ENCODE measurements at regions not wholly inside any gene's neighbourhood (a gene's known extent, or its start where the extent isn't known, plus 50 kb on each side); places are given as distances from the start of the nearest gene placed in this dataset.

DNA sequence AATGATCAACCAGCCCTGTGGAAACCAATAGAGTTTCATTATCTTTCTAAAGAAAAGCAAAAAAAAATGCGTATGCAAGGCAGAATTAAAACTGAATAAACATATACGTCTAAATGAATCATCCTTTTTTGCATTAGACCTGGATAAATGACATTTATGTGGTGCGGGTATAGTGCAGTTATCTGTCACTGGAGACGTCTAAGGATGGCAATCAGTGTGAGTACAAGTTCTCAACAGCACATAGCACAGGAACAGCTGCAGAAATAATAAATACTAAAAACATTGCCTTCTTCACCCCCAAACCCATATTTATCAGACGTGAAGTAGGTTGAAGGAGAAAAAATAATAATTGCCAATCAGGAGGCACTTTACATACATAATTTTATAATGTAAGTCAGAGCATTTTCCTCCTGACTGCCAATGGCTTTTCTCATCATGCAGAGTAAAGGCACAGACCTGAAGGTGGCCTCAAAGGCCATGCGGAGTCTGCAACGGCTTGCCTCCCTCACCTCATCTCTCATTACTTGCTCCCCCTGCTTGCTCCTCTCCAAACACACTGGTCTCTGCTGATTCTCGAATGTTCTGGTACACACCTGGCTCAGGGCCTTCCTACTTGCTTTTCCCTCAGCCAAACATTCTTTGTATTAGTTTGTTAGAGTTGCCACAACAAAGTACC lies 574.7 kb upstream of the PLXNA2 start:
- no peak for ATAC-seq
- H3K27ac ChIP-seq: no peak overlapping the region
- H3K4me1 ChIP-seq: no peaks in the 10 kb centered on the region
- H3K27me3 ChIP-seq: peaks cover 5% of the 10 kb centered on the region
- no peaks in the 10 kb centered on the region for H3K9me3 ChIP-seq
- 58 to 73% methylated on average over 4 to 8 of the region's 8 CpGs for WGBS, 2 donors (ENCODE audit: low coverage in 1 of 2)
- H3K36me3 ChIP-seq: no peaks in the 10 kb centered on the region
- TF ChIP-seq POLR2A (IDR thresholded peaks at IDR 0.05): no peak
- TF ChIP-seq, protein P1, sequence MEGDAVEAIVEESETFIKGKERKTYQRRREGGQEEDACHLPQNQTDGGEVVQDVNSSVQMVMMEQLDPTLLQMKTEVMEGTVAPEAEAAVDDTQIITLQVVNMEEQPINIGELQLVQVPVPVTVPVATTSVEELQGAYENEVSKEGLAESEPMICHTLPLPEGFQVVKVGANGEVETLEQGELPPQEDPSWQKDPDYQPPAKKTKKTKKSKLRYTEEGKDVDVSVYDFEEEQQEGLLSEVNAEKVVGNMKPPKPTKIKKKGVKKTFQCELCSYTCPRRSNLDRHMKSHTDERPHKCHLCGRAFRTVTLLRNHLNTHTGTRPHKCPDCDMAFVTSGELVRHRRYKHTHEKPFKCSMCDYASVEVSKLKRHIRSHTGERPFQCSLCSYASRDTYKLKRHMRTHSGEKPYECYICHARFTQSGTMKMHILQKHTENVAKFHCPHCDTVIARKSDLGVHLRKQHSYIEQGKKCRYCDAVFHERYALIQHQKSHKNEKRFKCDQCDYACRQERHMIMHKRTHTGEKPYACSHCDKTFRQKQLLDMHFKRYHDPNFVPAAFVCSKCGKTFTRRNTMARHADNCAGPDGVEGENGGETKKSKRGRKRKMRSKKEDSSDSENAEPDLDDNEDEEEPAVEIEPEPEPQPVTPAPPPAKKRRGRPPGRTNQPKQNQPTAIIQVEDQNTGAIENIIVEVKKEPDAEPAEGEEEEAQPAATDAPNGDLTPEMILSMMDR (IDR thresholded peaks at IDR 0.05): no peak
- no peak overlapping the region for H3K4me3 ChIP-seq

DNA sequence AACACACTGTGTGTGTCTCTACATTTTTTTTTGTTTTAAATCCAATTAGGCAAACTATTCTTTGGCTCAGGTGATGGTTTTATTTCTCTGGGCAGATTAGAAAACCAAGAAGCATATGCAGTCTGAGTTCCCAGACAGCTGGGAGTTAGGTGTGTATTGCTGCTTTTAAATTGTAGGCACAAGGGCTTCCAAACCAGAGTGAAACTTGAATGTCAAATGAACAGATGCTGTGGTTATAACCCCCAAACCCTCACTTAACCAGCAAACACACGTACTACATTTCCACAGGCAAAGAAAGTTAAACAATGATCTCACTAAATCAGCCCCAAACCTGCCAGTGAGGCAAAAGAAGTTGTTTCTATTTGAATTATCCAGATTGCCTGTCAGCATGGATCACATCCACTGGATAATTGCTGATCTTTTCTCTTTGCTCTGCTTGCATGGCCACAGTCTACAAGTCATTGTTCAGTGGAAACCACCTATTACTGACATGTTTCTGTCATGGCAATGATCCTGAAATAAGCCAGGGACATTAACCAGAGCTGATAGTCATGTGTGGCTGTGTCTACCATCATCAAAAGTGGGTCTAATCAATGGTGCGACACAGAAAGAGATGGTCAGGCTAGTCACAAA lies 576.5 kb upstream of the PLXNA2 start:
- H3K36me3 ChIP-seq: no peaks in the 10 kb centered on the region
- no peak overlapping the region for H3K27ac ChIP-seq
- 46 to 50% methylated on average over 2 of the region's 2 CpGs for WGBS, 2 donors (ENCODE audit: low coverage in 1 of 2)
- peaks cover 5% of the 10 kb centered on the region for H3K27me3 ChIP-seq
- H3K9me3 ChIP-seq: no peaks in the 10 kb centered on the region
- no peak overlapping the region for H3K4me3 ChIP-seq
- TF ChIP-seq EP300 (IDR thresholded peaks at IDR 0.05): no peak
- TF ChIP-seq, protein P1 (IDR thresholded peaks at IDR 0.05): no peak
- no peak for TF ChIP-seq POLR2AphosphoS5 (IDR thresholded peaks at IDR 0.05)
- no peak for TF ChIP-seq POLR2A (IDR thresholded peaks at IDR 0.05)
- ATAC-seq: no peak
- no peaks in the 10 kb centered on the region for H3K4me1 ChIP-seq

DNA sequence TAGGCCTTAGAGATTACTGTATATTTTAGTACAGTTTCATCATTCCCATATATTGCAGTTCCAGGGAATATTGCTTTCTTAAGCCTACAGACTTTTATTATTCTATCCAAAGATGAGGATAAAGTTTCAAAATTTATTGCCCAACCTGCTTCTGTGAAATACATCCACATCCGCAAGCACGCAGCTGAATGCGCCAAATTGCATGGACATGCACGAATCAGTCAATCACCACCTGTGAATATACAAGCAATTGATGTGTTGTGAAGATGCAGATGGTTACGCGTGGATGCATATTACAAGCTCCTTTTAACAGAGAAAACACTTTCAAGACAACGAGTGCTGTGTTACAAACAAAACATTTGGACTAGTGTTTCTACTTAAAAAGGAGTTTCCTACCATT lies 577.8 kb upstream of the PLXNA2 start:
- TF ChIP-seq, protein P1 (IDR thresholded peaks at IDR 0.05): no peak
- TF ChIP-seq EP300 (IDR thresholded peaks at IDR 0.05) (no peak), POLR2AphosphoS5 (IDR thresholded peaks at IDR 0.05) (no peak), POLR2A (IDR thresholded peaks at IDR 0.05) (no peak)
- ATAC-seq: no peak

DNA sequence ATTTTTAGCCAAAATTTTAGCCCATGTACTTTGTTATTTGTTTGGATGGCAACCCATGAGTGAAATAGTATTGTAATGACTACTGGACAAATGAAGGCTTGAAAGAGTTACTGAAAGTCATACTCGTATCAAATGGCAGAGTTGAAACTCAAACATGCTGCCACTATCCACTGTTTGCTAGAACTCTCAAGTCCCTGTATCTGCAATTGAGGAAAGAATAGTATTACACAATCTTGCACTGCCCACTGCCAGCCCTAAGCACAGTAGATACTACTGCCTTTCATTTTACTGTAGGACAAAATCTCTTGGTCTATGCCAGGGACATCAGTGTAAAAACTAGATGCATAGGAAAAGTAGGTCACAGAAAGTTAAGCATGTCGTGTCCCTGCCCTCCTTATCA lies 581.1 kb upstream of the PLXNA2 start:
- TF ChIP-seq, protein P1 (IDR thresholded peaks at IDR 0.05): no peak
- TF ChIP-seq POLR2AphosphoS5 (IDR thresholded peaks at IDR 0.05) (no peak), POLR2A (IDR thresholded peaks at IDR 0.05) (no peak), EP300 (IDR thresholded peaks at IDR 0.05) (no peak)
- H3K4me3 ChIP-seq: no peak overlapping the region
- no peaks in the 10 kb centered on the region for H3K9me3 ChIP-seq
- H3K27me3 ChIP-seq: no peaks in the 10 kb centered on the region
- H3K4me1 ChIP-seq: no peaks in the 10 kb centered on the region
- no peak for ATAC-seq
- 62 to 83% methylated on average over 2 of the region's 2 CpGs for WGBS, 2 donors (ENCODE audit: low coverage in 1 of 2)
- H3K36me3 ChIP-seq: no peaks in the 10 kb centered on the region
- H3K27ac ChIP-seq: no peak overlapping the region

More for the DNA sequence above, 577.8 kb upstream of the PLXNA2 start:
- no peaks in the 10 kb centered on the region for H3K9me3 ChIP-seq
- H3K27me3 ChIP-seq: peaks cover 5% of the 10 kb centered on the region
- no peak overlapping the region for H3K27ac ChIP-seq
- H3K36me3 ChIP-seq: no peaks in the 10 kb centered on the region
- H3K4me1 ChIP-seq: no peaks in the 10 kb centered on the region
- WGBS, 2 donors (ENCODE audit: low coverage in 1 of 2): 87 to 94% methylated on average over 7 of the region's 7 CpGs
- no peak overlapping the region for H3K4me3 ChIP-seq

DNA sequence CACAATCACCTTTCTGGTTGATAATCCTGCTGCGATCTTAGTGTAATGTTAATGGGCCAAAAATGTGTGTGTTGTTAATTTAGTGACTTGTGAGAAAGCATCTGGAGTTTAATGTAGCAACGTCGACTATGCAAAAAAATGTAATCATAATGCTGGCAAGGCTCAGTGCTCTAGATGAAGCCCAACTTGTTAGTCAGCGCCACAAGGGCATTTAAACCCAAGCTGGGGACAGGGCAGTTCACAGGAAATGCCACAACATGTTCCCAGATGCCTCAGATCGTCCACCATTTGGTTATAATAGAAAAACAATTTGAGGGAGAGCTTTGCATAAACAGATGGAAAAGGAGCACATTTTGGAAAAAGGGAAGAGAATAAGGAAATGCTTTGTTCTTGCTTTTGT lies 585.4 kb upstream of the PLXNA2 start:
- peaks cover 10% of the 10 kb centered on the region for H3K27me3 ChIP-seq
- H3K4me3 ChIP-seq: no peak overlapping the region
- TF ChIP-seq POLR2AphosphoS5 (IDR thresholded peaks at IDR 0.05): no peak
- TF ChIP-seq POLR2A (IDR thresholded peaks at IDR 0.05): no peak
- no peak for TF ChIP-seq EP300 (IDR thresholded peaks at IDR 0.05)
- TF ChIP-seq, protein P1 (IDR thresholded peaks at IDR 0.05): no peak
- H3K9me3 ChIP-seq: no peaks in the 10 kb centered on the region
- WGBS, 2 donors (ENCODE audit: low coverage in 1 of 2): 5 to 25% methylated on average over 5 of the region's 5 CpGs
- H3K27ac ChIP-seq: no peak overlapping the region
- no peak for ATAC-seq
- no peaks in the 10 kb centered on the region for H3K36me3 ChIP-seq
- H3K4me1 ChIP-seq: peaks cover 0 to 4% (median 0%) of the 10 kb centered on the region in 3 donors
